GM19239 (cell line): ENCODE measurements at regions not wholly inside any gene's neighbourhood (a gene's known extent, or its start where the extent isn't known, plus 50 kb on each side); places are given as distances from the start of the nearest gene placed in this dataset.
"Not testable (repeated sequence)": the region's sequence is repeated elsewhere in the genome, so short reads cannot be mapped to it uniquely, and the experiment has no call there.

ENCODE experiments used
- DNase-seq: peaks from one replicate; pipeline ENCODE4 v3.0.0; 2011; ENCODE audit warnings: low spot score; ENCODE audit not compliant: insufficient read length
- FAIRE-seq: peaks from 2 replicates; lab custom pipeline; 2011; peaks lifted over from hg19 to GRCh38; lab: Jason Lieb, UNC

GRCh38 chr3:36175113-36175812 lies 205.0 kb upstream of the STAC start:
- FAIRE-seq (no peak), DNase-seq (no peak)

GRCh38 chr3:36175916-36176461 lies 204.3 kb upstream of the STAC start:
- no peak for FAIRE-seq

GRCh38 chr3:36178018-36178417 lies 202.3 kb upstream of the STAC start:
- DNase-seq (no peak), FAIRE-seq (no peak)

More at GRCh38 chr3:36175916-36176461, 204.3 kb upstream of the STAC start:
- DNase-seq = no peak

- FAIRE-seq (no peak), DNase-seq (no peak)
Observed at GRCh38 chr3:36182024-36182423, 198.3 kb upstream of the STAC start.

- FAIRE-seq, DNase-seq: not testable (repeated sequence)
Observed at GRCh38 chr3:36187197-36187596, 193.1 kb upstream of the STAC start.

GRCh38 chr3:36192901-36193300 lies 187.4 kb upstream of the STAC start:
- FAIRE-seq (no peak), DNase-seq (no peak)

GRCh38 chr3:36193448-36193847 lies 186.9 kb upstream of the STAC start:
- DNase-seq (no peak), FAIRE-seq (no peak)

GRCh38 chr3:36196058-36196457 lies 184.2 kb upstream of the STAC start:
- DNase-seq (no peak), FAIRE-seq (no peak)

- DNase-seq (no peak), FAIRE-seq (no peak)
Observed at GRCh38 chr3:36197151-36197550, 183.2 kb upstream of the STAC start.

- FAIRE-seq (no peak), DNase-seq (no peak)
Observed at GRCh38 chr3:36201546-36201945, 178.8 kb upstream of the STAC start.

- FAIRE-seq (no peak), DNase-seq (no peak)
Observed at GRCh38 chr3:36206956-36207580, 173.2 kb upstream of the STAC start.

GRCh38 chr3:36210840-36211651 lies 169.3 kb upstream of the STAC start:
- FAIRE-seq (peak; percentile 52), DNase-seq (no peak)

GRCh38 chr3:36211652-36211999 lies 168.7 kb upstream of the STAC start:
- no peak for DNase-seq
- FAIRE-seq = no peak

GRCh38 chr3:36212251-36212650 lies 168.1 kb upstream of the STAC start:
- DNase-seq = no peak
- FAIRE-seq = no peak

GRCh38 chr3:36214460-36214859 lies 165.8 kb upstream of the STAC start:
- no peak for FAIRE-seq
- no peak for DNase-seq

GRCh38 chr3:36215241-36215640 lies 165.1 kb upstream of the STAC start:
- DNase-seq = no peak
- no peak for FAIRE-seq

- DNase-seq = no peak
- FAIRE-seq = no peak
Observed at GRCh38 chr3:36219398-36219797, 160.9 kb upstream of the STAC start.

- FAIRE-seq = no peak
- DNase-seq = no peak
Observed at GRCh38 chr3:36220173-36220572, 160.1 kb upstream of the STAC start.

GRCh38 chr3:36221975-36222374 lies 158.3 kb upstream of the STAC start:
- no peak for FAIRE-seq
- DNase-seq = no peak

- FAIRE-seq (no peak), DNase-seq (no peak)
Observed at GRCh38 chr3:36227980-36228379, 152.3 kb upstream of the STAC start.

- no peak for FAIRE-seq
Observed at GRCh38 chr3:36229496-36229895, 150.8 kb upstream of the STAC start.

More at GRCh38 chr3:36229496-36229895, 150.8 kb upstream of the STAC start:
- DNase-seq = no peak
